Vagina (tissue), 2 donors: ENCODE measurements at regions not wholly inside any gene's neighbourhood (a gene's known extent, or its start where the extent isn't known, plus 50 kb on each side); places are given as distances from the start of the nearest gene placed in this dataset.
"Not testable (repeated sequence)": the region's sequence is repeated elsewhere in the genome, so short reads cannot be mapped to it uniquely, and the experiment has no call there.

Experiments
- DNase-seq, 2 donors: peaks; one replicate each; pipeline ENCODE4 v3.0.0-alpha.2; 2017; ENCODE audit errors: extremely low spot score in 2 of 2
- H3K27ac ChIP-seq: fragments of 200-600 bp; sonication (generic); one replicate; pipeline ENCODE4 v1.5.1; 2019
- H3K27me3 ChIP-seq: fragments of 200-600 bp; sonication (generic); one replicate; pipeline ENCODE4 v1.5.1; 2019
- H3K36me3 ChIP-seq, 2 donors: fragments of 200-600 bp; sonication (generic); one replicate each; pipeline ENCODE4 v1.5.1; 2017 to 2019
- H3K4me1 ChIP-seq: fragments of 200-600 bp; sonication (generic); one replicate; pipeline ENCODE4 v1.5.1; 2019
- H3K4me3 ChIP-seq, 2 donors: fragments of 200-600 bp; sonication (generic); 1 replicate in 1 of 2; 2 replicates in 1 of 2; pipeline ENCODE4 v1.5.1; 2016 to 2019
- H3K9me3 ChIP-seq: fragments of 200-600 bp; sonication (generic); one replicate; pipeline ENCODE4 v1.5.1; 2019
- CTCF ChIP-seq, 3 experiments: fragments of 450-650 bp in 2 of 3; fragments of 200-600 bp in 1 of 3; sonication (generic) in 1 of 3; IDR thresholded peaks; one replicate each; pipeline ENCODE4 v1.5.1; 2017 to 2019; ENCODE audit warnings: antibody characterized with exemption in 3 of 3, mild to moderate bottlenecking in 2 of 3, moderate library complexity in 2 of 3
- POLR2A ChIP-seq, 2 donors: fragments of 450-650 bp; IDR thresholded peaks; one replicate each; pipeline ENCODE4 v1.6.1; 2017; ENCODE audit warnings: antibody characterized with exemption in 2 of 2, mild to moderate bottlenecking in 2 of 2, moderate library complexity in 2 of 2
- POLR2AphosphoS5 ChIP-seq, 2 donors: sonication (generic); formaldehyde crosslinking; IDR thresholded peaks; one replicate each; pipeline ENCODE4 v1.9.0; 2017; ENCODE audit warnings: antibody characterized with exemption in 2 of 2, mild to moderate bottlenecking in 2 of 2, low read depth in 1 of 2; ENCODE audit not compliant: insufficient read depth in 1 of 2
- intact Hi-C: fragments of 100-400 bp; cut with DNase I; formaldehyde crosslinking; loops from one replicate; pipeline ENCODE4 v1.15.1; 2023

- Histone ChIP-seq H3K36me3 (no peaks in the 10 kb centered on the region), H3K27me3 (no peaks in the 10 kb centered on the region), H3K27ac (no peak overlapping the region), H3K4me1 (peaks cover 9% of the 10 kb centered on the region), H3K9me3 (no peaks in the 10 kb centered on the region), H3K4me3 (no peak overlapping the region)
- intact Hi-C loops, result no loop called here
- TF ChIP-seq POLR2AphosphoS5 (IDR thresholded peaks at IDR 0.05; ENCODE audit: insufficient read depth in 1 of 2, low read depth in 1 of 2) (no peak), POLR2A (IDR thresholded peaks at IDR 0.05) (no peak), CTCF (IDR thresholded peaks at IDR 0.05) (no peak)
- no peak for DNase-seq
Measured at GRCh38 chr4:81723927-81724587, 252.3 kb upstream of the RASGEF1B start.

GRCh38 chr4:81723019-81723884, 251.5 kb upstream of the RASGEF1B start:
- H3K27ac ChIP-seq, result no peak overlapping the region
- DNase-seq, result no peak
- TF ChIP-seq POLR2AphosphoS5 (IDR thresholded peaks at IDR 0.05; ENCODE audit: insufficient read depth in 1 of 2, low read depth in 1 of 2) (no peak), POLR2A (IDR thresholded peaks at IDR 0.05) (no peak), CTCF (IDR thresholded peaks at IDR 0.05) (no peak)
- no peak overlapping the region for H3K4me3 ChIP-seq
- H3K4me1 ChIP-seq, result peaks cover 9% of the 10 kb centered on the region
- H3K36me3 ChIP-seq, result no peaks in the 10 kb centered on the region
- no peaks in the 10 kb centered on the region for H3K27me3 ChIP-seq
- intact Hi-C loops, result no loop called here
- H3K9me3 ChIP-seq, result no peaks in the 10 kb centered on the region

GRCh38 chr4:81722290-81722851, 250.7 kb upstream of the RASGEF1B start:
- no peak overlapping the region for H3K4me3 ChIP-seq
- no peak overlapping the region for H3K27ac ChIP-seq
- DNase-seq, result no peak
- no peaks in the 10 kb centered on the region for H3K27me3 ChIP-seq
- no peak for TF ChIP-seq POLR2AphosphoS5 (IDR thresholded peaks at IDR 0.05; ENCODE audit: insufficient read depth in 1 of 2, low read depth in 1 of 2)
- TF ChIP-seq CTCF (IDR thresholded peaks at IDR 0.05), result no peak
- no peak for TF ChIP-seq POLR2A (IDR thresholded peaks at IDR 0.05)
- intact Hi-C loops, result no loop called here
- H3K4me1 ChIP-seq, result peaks cover 9% of the 10 kb centered on the region
- H3K9me3 ChIP-seq, result no peaks in the 10 kb centered on the region
- no peaks in the 10 kb centered on the region for H3K36me3 ChIP-seq

GRCh38 chr4:81715757-81716156, 244.1 kb upstream of the RASGEF1B start:
- no peak overlapping the region for H3K27ac ChIP-seq
- H3K4me1 ChIP-seq, result no peaks in the 10 kb centered on the region
- no peak overlapping the region for H3K4me3 ChIP-seq
- TF ChIP-seq POLR2AphosphoS5 (IDR thresholded peaks at IDR 0.05; ENCODE audit: insufficient read depth in 1 of 2, low read depth in 1 of 2) (no peak), POLR2A (IDR thresholded peaks at IDR 0.05) (no peak), CTCF (IDR thresholded peaks at IDR 0.05) (no peak)
- no peaks in the 10 kb centered on the region for H3K9me3 ChIP-seq
- no peak for DNase-seq
- intact Hi-C loops, result no loop called here
- H3K36me3 ChIP-seq, result no peaks in the 10 kb centered on the region
- no peaks in the 10 kb centered on the region for H3K27me3 ChIP-seq

- H3K9me3 ChIP-seq, H3K27me3 ChIP-seq, intact Hi-C loops, H3K4me1 ChIP-seq, H3K27ac ChIP-seq, DNase-seq, H3K36me3 ChIP-seq, H3K4me3 ChIP-seq: not testable (repeated sequence)
Measured at GRCh38 chr4:81715357-81715756, 243.7 kb upstream of the RASGEF1B start.
